ENCODE measurements at regions not wholly inside any gene's neighbourhood (a gene's known extent, or its start where the extent isn't known, plus 50 kb on each side); places are given as distances from the start of the nearest gene placed in this dataset.

GRCh38 chr20:12337601-12338000, 419.9 kb downstream of the BTBD3 start:
- Mint-ChIP-seq H3K27ac (no peak overlapping the region), H3K4me1 (peaks cover 8% of the 10 kb centered on the region), H3K9me3 (no peaks in the 10 kb centered on the region), H3K36me3 (no peaks in the 10 kb centered on the region), H3K27me3 (ENCODE audit: low read depth) (no peaks in the 10 kb centered on the region), H3K4me3 (no peak overlapping the region)
- CTCF ChIA-PET: no interaction called here
- POLR2A ChIA-PET: no interaction called here
- ATAC-seq: no peak
- TF ChIP-seq NR2C2 (CRISPR knock-in tag; IDR thresholded peaks at IDR 0.05): no peak
- no peak for TF ChIP-seq JUN (CRISPR knock-in tag; IDR thresholded peaks at IDR 0.05)
- no peak for DNase-seq (ENCODE audit: low spot score)

- H3K4me3 Mint-ChIP-seq: no peak overlapping the region
- TF ChIP-seq USF1 (CRISPR knock-in tag; IDR thresholded peaks at IDR 0.05) (no peak), CREB1 (CRISPR knock-in tag; IDR thresholded peaks at IDR 0.05) (no peak), ATF2 (CRISPR knock-in tag; IDR thresholded peaks at IDR 0.05; ENCODE audit: borderline replicate concordance, low read depth) (no peak), GRHL2 (CRISPR knock-in tag; IDR thresholded peaks at IDR 0.05; ENCODE audit: insufficient replicate concordance, severe bottlenecking) (no peak), ERG (CRISPR knock-in tag; IDR thresholded peaks at IDR 0.05) (no peak), E2F4 (CRISPR knock-in tag; IDR thresholded peaks at IDR 0.05; ENCODE audit: borderline replicate concordance, low read depth) (no peak), TEAD1 (CRISPR knock-in tag; IDR thresholded peaks at IDR 0.05) (no peak), SMAD3 (CRISPR knock-in tag; IDR thresholded peaks at IDR 0.05; ENCODE audit: borderline replicate concordance) (no peak)
- no peak overlapping the region for H3K27ac Mint-ChIP-seq
- peaks cover 19% of the 10 kb centered on the region for H3K36me3 Mint-ChIP-seq
- ATAC-seq (no peak), DNase-seq (ENCODE audit: low spot score) (no peak)
- CTCF ChIA-PET: no interaction called here
- peaks cover 21% of the 10 kb centered on the region for H3K4me1 Mint-ChIP-seq
- POLR2A ChIA-PET: no interaction called here
- no peaks in the 10 kb centered on the region; the same call in 1 of the 2 replicates for H3K27me3 Mint-ChIP-seq (ENCODE audit: low read depth)
- peaks cover 20% of the 10 kb centered on the region for H3K9me3 Mint-ChIP-seq
Measured at GRCh38 chr20:12345978-12346377, 428.3 kb downstream of the BTBD3 start.

DNA sequence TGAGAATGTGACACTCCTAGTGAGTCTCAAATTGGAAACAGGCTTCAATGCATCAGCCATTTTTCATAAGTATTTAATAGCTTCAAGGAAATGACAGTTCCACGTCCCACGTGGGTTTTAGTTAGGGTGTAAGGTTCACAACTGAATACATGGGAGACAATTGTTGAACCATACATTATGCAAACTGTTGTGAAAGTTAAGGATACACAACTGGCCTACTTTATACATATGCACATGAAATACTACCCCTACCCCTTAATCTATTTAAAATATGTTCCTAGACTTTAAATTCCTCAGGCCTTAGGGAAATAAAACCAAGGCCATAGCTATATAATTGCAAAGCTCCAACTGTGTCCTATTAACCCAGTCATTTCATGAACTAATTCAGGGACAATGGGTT, 436.1 kb downstream of the BTBD3 start:
- no peak overlapping the region for H3K4me3 Mint-ChIP-seq
- DNase-seq (ENCODE audit: low spot score) (no peak), ATAC-seq (no peak)
- H3K27me3 Mint-ChIP-seq (ENCODE audit: low read depth): no peaks in the 10 kb centered on the region
- ChIA-PET POLR2A (no interaction called here), CTCF (interaction anchor here (1.5 kb wide), 1 partner anchor 342 kb away, joined by 6 read pairs; no protein-coding TSS in a partner anchor)
- H3K4me1 Mint-ChIP-seq: peaks cover 38% of the 10 kb centered on the region
- peaks cover 6% of the 10 kb centered on the region; the same call in 1 of the 2 replicates for H3K9me3 Mint-ChIP-seq
- H3K36me3 Mint-ChIP-seq: no peaks in the 10 kb centered on the region
- no peak overlapping the region for H3K27ac Mint-ChIP-seq
- TF ChIP-seq CDX4 (CRISPR knock-in tag; IDR thresholded peaks at IDR 0.05; ENCODE audit: borderline replicate concordance): no peak
- no peak for TF ChIP-seq ZNF138 (CRISPR knock-in tag; conservative IDR thresholded peaks at IDR 0.05)
- TF ChIP-seq ZNF416 (CRISPR knock-in tag; IDR thresholded peaks at IDR 0.05): no peak
- no peak for TF ChIP-seq GTF2I (CRISPR knock-in tag; conservative IDR thresholded peaks at IDR 0.05)
- TF ChIP-seq ATF1 (CRISPR knock-in tag; IDR thresholded peaks at IDR 0.05): no peak
- TF ChIP-seq ZNF423 (CRISPR knock-in tag; IDR thresholded peaks at IDR 0.05): no peak
- TF ChIP-seq TP53 (CRISPR knock-in tag; IDR thresholded peaks at IDR 0.05): no peak
- TF ChIP-seq, protein P1, sequence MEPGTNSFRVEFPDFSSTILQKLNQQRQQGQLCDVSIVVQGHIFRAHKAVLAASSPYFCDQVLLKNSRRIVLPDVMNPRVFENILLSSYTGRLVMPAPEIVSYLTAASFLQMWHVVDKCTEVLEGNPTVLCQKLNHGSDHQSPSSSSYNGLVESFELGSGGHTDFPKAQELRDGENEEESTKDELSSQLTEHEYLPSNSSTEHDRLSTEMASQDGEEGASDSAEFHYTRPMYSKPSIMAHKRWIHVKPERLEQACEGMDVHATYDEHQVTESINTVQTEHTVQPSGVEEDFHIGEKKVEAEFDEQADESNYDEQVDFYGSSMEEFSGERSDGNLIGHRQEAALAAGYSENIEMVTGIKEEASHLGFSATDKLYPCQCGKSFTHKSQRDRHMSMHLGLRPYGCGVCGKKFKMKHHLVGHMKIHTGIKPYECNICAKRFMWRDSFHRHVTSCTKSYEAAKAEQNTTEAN (CRISPR knock-in tag; IDR thresholded peaks at IDR 0.05): no peak
- TF ChIP-seq FOXP4 (CRISPR knock-in tag; IDR thresholded peaks at IDR 0.05): no peak
- no peak for TF ChIP-seq ZNF219 (CRISPR knock-in tag; IDR thresholded peaks at IDR 0.05; ENCODE audit: borderline replicate concordance)

Measured in WTC11 (cell line).